ENCODE measurements at regions not wholly inside any gene's neighbourhood (a gene's known extent, or its start where the extent isn't known, plus 50 kb on each side); places are given as distances from the start of the nearest gene placed in this dataset.
A peak's percentile ranks its signal among the peaks of the same experiment; 100 is the strongest.

GRCh38 chr1:5660141-5660935 is 331.9 kb downstream of the NPHP4 start:
- peak; percentile 4 to 26 for DNase-seq

- no peak for DNase-seq
These were observed 332.6 kb downstream of the NPHP4 start for GRCh38 chr1:5659606-5660005.

GRCh38 chr1:5658340-5659316 is 333.6 kb downstream of the NPHP4 start:
- no peak for DNase-seq

- no peak for DNase-seq
These were observed 340.0 kb downstream of the NPHP4 start for GRCh38 chr1:5651964-5652821.

GRCh38 chr1:5651473-5651872 is 340.8 kb downstream of the NPHP4 start:
- no peak for DNase-seq

GRCh38 chr1:5651027-5651410 is 341.2 kb downstream of the NPHP4 start:
- DNase-seq: no peak

GRCh38 chr1:5650283-5651026 is 341.8 kb downstream of the NPHP4 start:
- DNase-seq: no peak

GRCh38 chr1:5649795-5650194 is 342.4 kb downstream of the NPHP4 start:
- DNase-seq: no peak

- no peak for DNase-seq
These were observed 343.1 kb downstream of the NPHP4 start for GRCh38 chr1:5649166-5649551.

- DNase-seq: no peak
These were observed 343.6 kb downstream of the NPHP4 start for GRCh38 chr1:5648410-5649165.

GRCh38 chr1:5647234-5647633 is 345.0 kb downstream of the NPHP4 start:
- no peak for DNase-seq

- DNase-seq: no peak
These were observed 345.6 kb downstream of the NPHP4 start for GRCh38 chr1:5646486-5647149.

- no peak for DNase-seq
These were observed 346.3 kb downstream of the NPHP4 start for GRCh38 chr1:5645929-5646328.

GRCh38 chr1:5645135-5645399 is 347.2 kb downstream of the NPHP4 start:
- no peak for DNase-seq

- DNase-seq: no peak
These were observed 347.7 kb downstream of the NPHP4 start for GRCh38 chr1:5644281-5645134.

GRCh38 chr1:5643360-5644107 is 348.7 kb downstream of the NPHP4 start:
- DNase-seq: no peak

- no peak for DNase-seq
These were observed 351.4 kb downstream of the NPHP4 start for GRCh38 chr1:5640845-5641244.

GRCh38 chr1:5639106-5639722 is 353.0 kb downstream of the NPHP4 start:
- DNase-seq: no peak
